Progenitor cell of endocrine pancreas (in vitro differentiated cells): ENCODE measurements at regions not wholly inside any gene's neighbourhood (a gene's known extent, or its start where the extent isn't known, plus 50 kb on each side); places are given as distances from the start of the nearest gene placed in this dataset.

ENCODE experiments used
- DNase-seq: peaks from one replicate; pipeline ENCODE4 v3.0.0; 2021; ENCODE audit warnings: low spot score; ENCODE audit not compliant: unreplicated experiment
- H3K27ac Mint-ChIP-seq: 2 replicates; pipeline ENCODE4 v1.8.0; 2021; ENCODE audit warnings: mild to moderate bottlenecking, moderate library complexity, mixed read lengths
- H3K27me3 Mint-ChIP-seq: 2 replicates; pipeline ENCODE4 v1.8.0; 2021; ENCODE audit warnings: mixed read lengths
- H3K36me3 Mint-ChIP-seq: 2 replicates; pipeline ENCODE4 v1.8.0; 2022; ENCODE audit warnings: mixed read lengths; ENCODE audit not compliant: insufficient read depth
- H3K4me1 Mint-ChIP-seq: 2 replicates; pipeline ENCODE4 v1.8.0; 2021; ENCODE audit warnings: low read depth, mixed read lengths
- H3K4me3 Mint-ChIP-seq: 2 replicates; pipeline ENCODE4 v1.8.0; 2021; ENCODE audit warnings: low read depth, mild to moderate bottlenecking, moderate library complexity, mixed read lengths
- H3K9me3 Mint-ChIP-seq: 2 replicates; pipeline ENCODE4 v1.8.0; 2021; ENCODE audit warnings: low read depth, mixed read lengths
- TF ChIP-seq, protein P1 (sequence below): fragments of 200-600 bp; sonication (generic); IDR thresholded peaks from one replicate; pipeline ENCODE4 v1.5.0; 2021; ENCODE audit warnings: antibody characterized with exemption, mild to moderate bottlenecking; ENCODE audit not compliant: unreplicated experiment

DNA sequence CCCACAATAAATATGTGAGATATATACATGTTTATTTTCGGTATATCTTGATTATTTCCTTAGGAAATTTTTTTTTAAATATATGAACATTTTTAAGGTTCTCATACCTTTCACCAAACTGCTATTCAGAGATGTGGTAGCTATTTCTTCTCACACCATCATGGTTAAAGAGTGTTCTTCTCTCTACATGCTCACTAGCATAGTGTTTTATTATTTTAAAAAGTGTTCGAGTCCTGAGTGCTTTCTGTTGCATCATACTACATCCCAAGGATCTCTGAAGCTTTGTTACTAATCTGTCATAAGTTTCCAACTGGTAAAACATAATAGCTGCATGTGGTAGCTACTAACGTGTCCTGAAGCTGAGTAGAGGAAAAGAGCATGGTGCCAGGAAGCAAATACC lies 177.4 kb upstream of the GLRA1 start:
- Mint-ChIP-seq H3K4me1 (no peaks in the 10 kb centered on the region), H3K9me3 (peaks cover 5% of the 10 kb centered on the region), H3K27me3 (no peaks in the 10 kb centered on the region), H3K36me3 (no peaks in the 10 kb centered on the region), H3K4me3 (no peak overlapping the region), H3K27ac (no peak overlapping the region)
- no peak for DNase-seq
- TF ChIP-seq, protein P1, sequence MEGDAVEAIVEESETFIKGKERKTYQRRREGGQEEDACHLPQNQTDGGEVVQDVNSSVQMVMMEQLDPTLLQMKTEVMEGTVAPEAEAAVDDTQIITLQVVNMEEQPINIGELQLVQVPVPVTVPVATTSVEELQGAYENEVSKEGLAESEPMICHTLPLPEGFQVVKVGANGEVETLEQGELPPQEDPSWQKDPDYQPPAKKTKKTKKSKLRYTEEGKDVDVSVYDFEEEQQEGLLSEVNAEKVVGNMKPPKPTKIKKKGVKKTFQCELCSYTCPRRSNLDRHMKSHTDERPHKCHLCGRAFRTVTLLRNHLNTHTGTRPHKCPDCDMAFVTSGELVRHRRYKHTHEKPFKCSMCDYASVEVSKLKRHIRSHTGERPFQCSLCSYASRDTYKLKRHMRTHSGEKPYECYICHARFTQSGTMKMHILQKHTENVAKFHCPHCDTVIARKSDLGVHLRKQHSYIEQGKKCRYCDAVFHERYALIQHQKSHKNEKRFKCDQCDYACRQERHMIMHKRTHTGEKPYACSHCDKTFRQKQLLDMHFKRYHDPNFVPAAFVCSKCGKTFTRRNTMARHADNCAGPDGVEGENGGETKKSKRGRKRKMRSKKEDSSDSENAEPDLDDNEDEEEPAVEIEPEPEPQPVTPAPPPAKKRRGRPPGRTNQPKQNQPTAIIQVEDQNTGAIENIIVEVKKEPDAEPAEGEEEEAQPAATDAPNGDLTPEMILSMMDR = no peak

DNA sequence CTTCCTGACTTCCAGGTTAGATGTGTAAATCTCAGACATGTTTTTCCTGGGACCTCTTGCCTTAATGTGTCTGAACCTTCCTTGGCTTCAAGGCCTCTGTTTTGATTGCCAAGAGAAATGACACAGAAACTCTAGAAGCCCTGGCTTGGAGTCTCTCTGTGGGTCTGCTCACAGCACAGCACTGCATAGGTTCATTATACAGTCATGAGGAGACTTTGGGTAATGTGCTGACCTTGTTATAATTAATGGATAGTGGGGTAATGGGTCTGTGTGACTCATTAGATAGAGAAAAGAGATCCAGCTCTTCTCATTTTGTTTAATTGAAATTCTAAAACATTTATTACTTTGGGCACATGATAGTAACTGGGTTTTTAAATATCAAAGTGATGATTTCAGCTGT lies 175.8 kb upstream of the GLRA1 start:
- Mint-ChIP-seq H3K27me3 (peaks cover 3% of the 10 kb centered on the region), H3K36me3 (no peaks in the 10 kb centered on the region), H3K4me1 (no peaks in the 10 kb centered on the region), H3K27ac (no peak overlapping the region), H3K9me3 (peaks cover 5% of the 10 kb centered on the region), H3K4me3 (no peak overlapping the region)
- TF ChIP-seq, protein P1 = no peak
- DNase-seq = no peak

DNA sequence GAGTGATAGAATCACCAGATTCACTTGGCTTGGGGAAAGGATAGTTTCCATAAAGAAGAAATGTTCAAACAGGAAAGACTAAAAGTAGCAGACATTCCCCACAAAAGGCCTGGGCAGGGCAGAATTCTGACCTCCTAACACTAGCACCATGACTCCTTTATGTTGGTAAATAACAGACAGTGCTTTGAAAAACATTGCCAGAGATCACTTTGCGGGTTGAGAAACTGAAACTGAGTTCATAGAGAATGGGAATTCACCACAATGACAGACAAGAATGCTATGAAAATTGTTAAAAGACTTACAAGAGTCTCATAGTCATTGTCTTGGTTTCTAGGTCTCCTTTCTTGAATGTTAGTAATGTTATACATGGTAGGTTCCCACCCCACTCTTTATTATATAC lies 172.5 kb upstream of the GLRA1 start:
- DNase-seq = no peak
- Mint-ChIP-seq H3K4me1 (peaks cover 13% of the 10 kb centered on the region), H3K4me3 (no peak overlapping the region), H3K27ac (no peak overlapping the region), H3K9me3 (no peaks in the 10 kb centered on the region), H3K36me3 (no peaks in the 10 kb centered on the region), H3K27me3 (peaks cover 3% of the 10 kb centered on the region)
- TF ChIP-seq, protein P1 = no peak

DNA sequence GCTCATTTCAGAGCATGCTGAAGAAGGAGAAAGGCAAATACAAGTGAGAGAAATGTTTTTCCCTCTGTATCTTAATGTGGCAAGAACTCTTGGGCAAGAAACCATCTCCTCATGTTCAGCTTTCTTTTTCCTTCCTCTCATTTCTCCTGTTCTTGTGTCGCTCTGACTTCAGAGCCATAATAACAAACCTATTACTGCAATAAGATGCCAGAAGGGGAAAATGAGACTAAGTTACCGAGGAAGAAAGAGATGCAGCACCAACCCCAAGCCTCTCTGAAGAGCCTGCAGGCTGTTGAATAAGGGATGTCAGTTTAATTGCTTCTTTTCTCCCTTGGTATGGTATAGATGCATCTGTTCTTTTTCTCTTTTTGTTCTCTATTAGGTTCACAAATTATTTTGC lies 170.1 kb upstream of the GLRA1 start:
- Mint-ChIP-seq H3K36me3 (no peaks in the 10 kb centered on the region), H3K27ac (no peak overlapping the region), H3K9me3 (no peaks in the 10 kb centered on the region), H3K4me1 (peaks cover 17% of the 10 kb centered on the region), H3K4me3 (no peak overlapping the region), H3K27me3 (peaks cover 3% of the 10 kb centered on the region)
- no peak for DNase-seq
- TF ChIP-seq, protein P1 = no peak

DNA sequence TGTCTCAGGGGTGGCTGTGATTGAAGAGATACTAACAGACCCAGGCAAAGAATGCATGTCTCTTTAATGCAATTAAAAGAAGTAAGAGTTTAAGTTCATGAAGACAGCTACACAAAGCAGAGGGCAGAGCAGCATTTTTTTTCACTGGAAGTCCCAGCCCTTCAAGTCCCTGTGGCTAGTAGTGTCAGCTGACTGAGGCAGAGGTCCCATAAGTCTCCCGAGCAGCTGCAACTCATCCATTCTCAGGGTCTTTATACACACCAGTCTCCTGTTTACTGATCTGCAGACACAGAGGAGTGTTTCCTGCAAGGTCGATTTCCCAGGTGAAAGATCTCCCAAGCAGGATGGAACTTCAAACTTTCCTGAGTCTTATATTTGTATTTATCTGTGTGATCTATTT lies 169.4 kb upstream of the GLRA1 start:
- Mint-ChIP-seq H3K27ac (no peak overlapping the region), H3K4me1 (peaks cover 17% of the 10 kb centered on the region), H3K36me3 (no peaks in the 10 kb centered on the region), H3K27me3 (peaks cover 3% of the 10 kb centered on the region), H3K9me3 (no peaks in the 10 kb centered on the region), H3K4me3 (no peak overlapping the region)
- DNase-seq = no peak
- TF ChIP-seq, protein P1 = no peak
